GM18511 (cell line): ENCODE measurements at regions not wholly inside any gene's neighbourhood (a gene's known extent, or its start where the extent isn't known, plus 50 kb on each side); places are given as distances from the start of the nearest gene placed in this dataset.
"Not testable (repeated sequence)": the region's sequence is repeated elsewhere in the genome, so short reads cannot be mapped to it uniquely, and the experiment has no call there.

Experiments used
- ATAC-seq: cut with Tn5 transposase; IDR thresholded peaks from one replicate; pipeline ENCODE4 v1.9.1; 2021; ENCODE audit warnings: mild to moderate bottlenecking, moderate library complexity; ENCODE audit not compliant: unreplicated experiment

DNA sequence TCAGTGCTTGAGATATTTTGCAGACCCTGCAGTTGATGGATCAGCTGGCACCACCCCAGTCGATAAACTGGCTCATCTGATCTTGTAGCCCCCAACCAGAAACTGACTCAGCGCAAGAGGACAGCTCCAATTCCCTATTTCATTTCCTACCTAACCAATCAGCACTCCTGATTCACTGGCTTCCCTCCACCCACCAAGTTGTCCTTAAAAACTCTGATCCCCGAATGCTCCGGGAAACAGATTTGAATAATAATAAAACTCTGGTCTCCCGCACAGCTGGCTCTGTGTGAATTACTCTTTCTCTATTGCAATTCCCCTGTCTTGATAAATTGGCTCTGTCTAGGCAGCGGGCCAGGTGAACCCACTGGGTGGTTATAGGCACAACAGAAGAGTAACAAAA, 289.4 kb upstream of the SYT1 start:
- not testable (repeated sequence) for ATAC-seq

DNA sequence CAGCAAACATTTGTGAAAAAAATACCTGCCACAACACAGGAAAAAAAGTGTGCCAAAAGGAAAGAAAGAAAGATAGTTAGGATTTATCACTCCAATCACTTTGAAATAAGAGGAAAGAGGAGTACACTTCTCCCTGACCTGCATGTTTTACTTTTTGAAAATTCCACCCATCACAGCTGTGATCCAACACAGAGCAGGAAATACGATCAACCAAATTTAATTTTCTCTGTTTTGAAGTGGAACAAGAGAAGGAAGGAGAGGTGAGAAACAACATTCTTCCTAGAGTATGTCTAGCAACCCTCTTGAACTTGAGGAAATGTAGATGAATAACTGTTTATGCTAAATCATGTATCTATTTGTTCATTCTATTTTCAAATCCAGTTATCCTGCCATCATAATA, 284.7 kb upstream of the SYT1 start:
- no peak for ATAC-seq

DNA sequence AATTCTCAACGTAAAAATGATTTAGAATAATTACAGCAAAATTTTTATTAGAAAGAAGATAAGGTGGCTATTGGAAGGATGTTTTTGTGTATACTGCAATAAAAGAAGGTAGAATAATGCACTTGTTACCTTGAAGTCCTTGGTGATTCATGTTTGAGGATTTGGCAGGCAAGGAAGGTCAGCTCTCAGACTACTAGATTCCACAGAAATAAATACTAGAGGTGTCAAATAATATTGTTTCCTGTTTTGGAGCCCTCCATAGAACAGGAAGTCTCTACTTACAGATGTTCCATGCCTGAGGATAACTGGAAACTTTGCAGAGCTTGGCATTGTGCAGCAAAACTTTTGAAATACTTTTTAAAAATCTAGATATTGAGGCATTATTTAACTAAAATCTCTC, 284.3 kb upstream of the SYT1 start:
- ATAC-seq = no peak

DNA sequence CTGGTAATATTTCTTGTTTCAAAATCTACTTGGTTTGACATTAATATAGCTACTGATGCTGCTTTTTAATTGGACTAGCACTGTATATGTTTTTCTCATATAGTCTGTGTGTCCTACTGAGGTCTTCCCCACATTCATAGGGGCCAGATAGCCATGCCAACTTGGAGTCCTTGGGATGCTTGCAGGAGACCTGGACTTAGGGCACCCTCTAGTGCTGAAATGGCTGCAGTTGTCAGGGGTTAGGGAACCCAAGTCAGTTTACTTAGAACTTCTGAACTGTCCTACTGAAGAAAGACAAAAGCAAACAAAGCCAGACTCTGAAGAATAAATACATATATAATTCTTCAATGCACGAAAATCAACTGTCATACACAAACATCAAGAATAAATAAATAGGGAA, 279.9 kb upstream of the SYT1 start:
- ATAC-seq = no peak

DNA sequence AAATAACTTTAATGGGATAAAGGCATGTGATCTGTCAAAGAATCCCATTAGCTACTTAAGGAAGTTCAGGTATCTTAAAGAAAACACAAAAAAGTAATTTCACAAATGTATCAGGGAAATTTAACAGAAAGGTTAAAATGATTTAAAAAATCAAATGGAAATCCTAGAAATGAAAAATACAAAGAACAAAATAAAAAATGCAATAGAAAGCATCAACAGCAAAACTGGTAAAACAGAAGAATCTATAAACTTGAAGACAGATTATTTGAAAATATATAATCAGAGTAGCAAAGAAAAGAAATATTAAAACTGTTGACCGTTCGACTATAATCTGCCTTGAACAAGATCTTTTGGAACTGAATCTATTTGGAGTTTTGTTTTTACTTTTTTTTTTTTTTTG, 279.4 kb upstream of the SYT1 start:
- no peak for ATAC-seq

DNA sequence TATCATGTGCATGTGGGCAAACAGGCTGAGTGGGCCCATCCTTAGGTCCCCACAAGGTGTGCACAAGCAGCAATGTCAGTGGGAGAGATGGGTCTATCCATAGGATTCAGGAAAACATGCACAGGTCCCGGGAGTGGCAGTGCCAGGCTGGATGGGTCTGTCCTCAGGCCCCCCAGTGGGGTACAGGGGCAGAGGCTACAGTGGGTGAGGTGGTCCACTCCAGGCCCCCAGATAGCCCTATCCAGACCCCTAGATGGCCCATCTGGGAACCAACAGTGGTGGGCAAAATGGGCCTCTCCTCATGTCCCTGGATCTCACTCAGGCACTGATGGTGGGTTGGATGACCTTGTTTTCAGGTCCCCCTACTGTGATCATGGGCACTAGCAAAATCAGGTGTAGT, 277.8 kb upstream of the SYT1 start:
- ATAC-seq = no peak

DNA sequence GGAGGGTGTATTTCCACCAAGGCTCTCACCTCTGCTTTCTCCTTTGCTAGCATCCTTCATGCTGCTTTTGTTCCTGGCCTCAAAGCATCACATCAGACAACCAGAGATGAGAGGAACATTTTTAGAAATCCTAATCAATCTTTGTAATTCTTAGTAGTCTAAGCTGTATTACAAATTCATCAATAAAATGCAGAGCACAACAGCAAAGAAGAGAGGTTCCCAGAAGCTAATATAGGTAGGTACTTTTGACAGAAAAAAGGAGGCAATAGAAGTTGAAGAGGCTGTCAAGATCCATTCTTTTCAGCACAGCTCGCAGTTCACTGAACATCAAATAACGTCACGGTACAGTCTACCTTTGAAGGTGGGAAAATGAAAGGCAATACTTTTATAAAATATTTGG, 265.2 kb upstream of the SYT1 start:
- no peak for ATAC-seq

DNA sequence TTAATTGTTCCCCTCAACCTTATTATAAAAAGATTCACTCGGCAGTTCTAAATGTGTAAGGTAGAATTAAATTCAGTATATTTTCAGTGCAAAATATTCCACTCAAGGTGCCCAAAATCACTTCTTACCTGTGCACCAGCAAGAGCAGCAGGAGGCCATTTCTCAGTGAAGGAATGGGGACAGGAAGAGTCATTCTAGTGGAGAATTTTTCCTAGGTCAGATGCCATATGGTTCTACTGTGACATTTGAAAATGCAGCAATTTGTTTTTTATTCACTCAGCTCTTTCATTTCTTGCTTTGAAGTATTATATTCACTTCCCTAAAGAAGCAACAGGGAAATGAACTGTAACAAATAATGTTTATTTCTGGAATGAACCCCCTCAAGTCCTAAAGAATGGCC, 264.0 kb upstream of the SYT1 start:
- no peak for ATAC-seq

DNA sequence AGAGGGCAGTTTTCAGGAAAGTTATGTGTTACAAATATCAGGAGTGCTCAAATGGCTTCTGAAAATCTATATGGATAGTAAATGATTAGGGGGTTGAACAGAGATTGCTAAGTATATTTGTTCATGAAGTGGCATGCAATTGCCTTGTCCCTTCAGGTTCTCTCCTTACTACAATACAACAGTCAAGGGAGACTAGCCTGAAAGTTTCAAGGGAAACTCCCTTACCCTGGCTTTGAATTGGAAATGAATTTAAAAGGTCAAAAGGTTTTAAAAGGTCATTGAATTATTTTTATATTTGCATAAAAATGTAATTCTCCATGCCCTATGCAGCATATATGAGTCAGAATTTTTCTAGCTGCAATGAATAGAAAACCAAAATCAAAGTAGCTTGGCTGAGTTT, 253.1 kb upstream of the SYT1 start:
- no peak for ATAC-seq

DNA sequence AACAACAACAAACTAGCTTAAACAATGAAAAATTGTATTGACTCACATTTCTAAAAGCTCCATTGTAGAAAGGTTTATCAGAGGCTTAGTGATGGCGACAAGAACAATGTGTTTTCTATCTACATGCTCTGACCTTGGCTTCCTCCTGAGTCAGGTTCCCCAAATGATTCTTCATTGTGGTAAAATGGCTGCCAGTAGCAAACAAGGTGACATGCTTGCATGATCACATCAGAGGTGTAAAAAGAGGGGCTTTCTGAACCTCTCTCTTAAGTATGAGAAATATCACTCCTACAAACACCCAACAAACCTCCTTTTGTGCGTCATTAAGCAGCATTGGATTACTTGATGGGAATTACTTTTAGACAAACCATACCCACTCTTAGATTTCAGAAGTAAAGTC, 252.4 kb upstream of the SYT1 start:
- ATAC-seq = no peak

DNA sequence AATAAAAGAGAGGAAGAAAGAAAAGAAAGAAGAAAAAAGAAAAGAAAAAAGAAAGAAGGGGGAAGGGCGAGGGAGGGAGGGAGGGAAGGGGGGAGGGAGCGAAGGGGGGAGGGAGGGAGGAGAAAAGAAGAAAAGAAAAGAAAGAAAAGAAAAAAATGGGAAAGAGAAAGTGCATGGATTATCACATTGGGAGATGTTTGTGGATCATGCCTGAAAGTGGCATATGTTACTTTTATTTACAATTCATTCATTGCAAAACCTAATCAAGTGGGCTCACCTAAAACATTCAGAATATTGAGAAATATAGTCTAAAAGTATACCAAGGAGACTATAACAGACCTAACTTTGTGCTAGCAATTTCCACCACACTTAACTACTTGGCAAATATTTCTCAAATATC, 246.9 kb upstream of the SYT1 start:
- ATAC-seq = no peak

DNA sequence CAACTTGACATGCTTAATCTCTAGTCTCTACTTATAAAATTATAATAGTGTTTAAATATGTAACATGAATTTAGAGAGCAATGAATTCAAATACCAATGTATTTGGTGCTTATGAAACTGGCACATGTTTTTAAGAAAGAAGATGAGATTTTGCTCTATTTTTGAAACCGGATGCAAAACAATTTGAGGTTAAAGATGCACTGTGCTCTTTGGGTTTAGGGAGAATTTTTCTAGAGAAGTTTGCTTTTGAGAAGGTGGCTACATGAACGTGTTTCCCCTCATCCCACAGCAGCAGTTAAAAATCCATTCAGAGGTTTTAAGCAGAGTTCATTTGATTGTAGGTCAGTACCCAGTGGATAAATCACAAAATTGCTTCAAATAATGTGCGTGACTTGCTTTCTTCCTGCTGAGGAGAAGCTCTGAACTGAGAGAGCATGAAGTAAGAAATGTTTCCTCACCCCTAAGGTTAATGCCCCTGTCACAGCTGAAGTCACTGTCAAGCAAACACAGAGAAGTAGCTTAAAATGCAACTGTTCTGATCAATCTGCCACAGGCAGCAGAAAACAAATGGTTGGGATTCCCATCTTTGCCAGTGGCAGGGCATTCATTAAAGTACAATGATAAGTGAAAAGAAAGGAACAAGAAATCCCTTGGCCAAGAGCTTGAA, 241.9 kb upstream of the SYT1 start:
- ATAC-seq = no peak

DNA sequence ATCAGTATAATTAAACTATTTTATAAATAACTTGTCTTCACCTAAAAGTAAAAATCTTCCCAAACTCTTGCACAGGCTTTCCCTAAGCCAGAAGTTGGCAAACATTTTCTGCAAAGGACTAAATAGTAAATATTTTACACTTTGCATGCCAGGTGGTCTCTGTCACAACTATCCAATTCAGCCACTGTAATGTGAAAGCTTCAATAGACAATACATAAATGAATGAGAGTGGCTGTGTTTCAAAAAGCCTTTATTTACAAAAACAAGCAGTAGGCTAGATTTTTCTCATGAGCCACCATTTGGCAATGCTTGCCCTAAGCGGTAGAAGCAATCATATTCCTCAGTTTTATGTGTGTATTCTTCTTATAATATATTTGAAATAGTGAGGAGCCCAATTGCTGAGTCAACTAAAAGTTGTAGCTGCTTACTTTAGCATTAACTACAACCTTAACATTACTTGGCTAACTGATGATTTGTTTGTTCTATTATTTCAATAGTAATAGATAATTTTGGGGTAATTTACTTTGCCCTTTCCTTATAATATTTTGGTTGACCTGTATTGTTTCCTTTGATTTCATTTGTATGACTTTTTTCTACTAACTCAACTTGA, 236.0 kb upstream of the SYT1 start:
- no peak for ATAC-seq

DNA sequence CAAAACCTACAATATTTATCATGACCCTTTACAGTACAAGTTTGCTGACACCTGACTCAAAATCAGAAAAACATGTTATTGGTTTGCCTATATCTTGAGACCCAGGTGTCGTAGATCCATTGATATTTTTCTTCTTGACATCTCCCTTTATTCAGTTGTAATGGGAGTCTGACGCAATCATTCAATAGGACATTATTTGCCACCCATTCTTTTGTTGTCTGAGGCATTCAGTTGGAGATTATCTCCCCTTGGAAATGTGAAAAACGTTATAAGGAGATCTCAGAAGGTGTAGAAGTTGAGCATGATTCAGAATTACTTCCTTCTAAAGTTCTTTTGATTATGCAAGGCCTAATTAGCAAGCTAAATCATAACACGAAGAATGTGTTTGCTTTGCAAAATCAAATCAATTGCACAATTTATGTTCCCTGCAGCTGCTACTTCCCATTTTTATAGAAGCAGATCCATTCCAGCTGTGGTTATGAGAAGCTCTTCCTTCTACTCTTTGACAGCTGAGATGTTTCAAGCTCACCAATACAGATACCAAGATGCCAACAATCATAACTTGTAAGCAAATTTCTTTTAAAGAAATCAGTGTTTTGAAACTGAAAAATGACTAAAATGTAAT, 228.2 kb upstream of the SYT1 start:
- ATAC-seq = no peak

DNA sequence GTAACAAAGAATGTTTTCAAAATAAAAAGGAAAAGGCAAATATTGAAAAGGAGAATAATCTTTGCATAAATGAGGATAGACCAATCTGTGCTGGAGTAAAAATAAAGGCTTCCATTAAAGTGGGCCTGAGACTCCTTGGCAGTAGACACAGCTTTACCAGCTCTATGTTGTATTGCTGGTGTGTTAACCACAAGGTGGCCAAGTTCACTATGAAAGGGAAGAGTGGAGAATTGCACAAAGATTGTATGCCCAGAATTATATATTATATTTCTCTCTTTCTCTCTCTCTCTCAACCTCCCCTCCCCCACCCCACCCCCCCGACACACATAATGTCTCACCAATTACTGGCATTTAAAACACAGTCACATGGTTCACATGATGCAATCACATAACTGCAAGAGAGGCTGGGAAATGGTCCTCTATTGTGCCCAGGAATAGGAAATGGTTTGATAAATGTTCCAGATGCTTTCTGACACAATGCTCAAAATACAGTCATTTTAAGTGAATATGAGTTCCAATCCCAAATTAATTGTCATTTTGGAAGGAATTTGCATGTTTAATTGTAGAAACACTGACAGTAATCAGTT, 222.6 kb upstream of the SYT1 start:
- ATAC-seq = no peak

DNA sequence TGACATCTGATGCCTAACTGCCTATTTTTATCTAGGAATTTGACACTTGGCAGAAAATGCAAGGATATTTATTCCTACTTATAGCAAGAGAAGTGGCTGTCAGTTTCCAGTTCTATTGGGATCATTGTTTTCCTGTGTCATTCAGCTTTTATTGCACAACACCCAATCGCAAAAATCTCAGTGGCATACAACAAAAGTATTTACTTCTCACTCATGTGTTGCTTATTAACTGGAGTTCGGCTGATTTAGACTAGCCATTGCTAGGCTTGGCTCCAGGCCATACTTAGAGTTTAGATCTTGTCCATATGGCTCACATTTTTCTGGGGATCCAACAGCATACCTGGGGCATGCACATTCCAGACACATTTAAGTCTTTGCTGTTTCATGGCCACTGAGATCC, 218.6 kb upstream of the SYT1 start:
- ATAC-seq = no peak

DNA sequence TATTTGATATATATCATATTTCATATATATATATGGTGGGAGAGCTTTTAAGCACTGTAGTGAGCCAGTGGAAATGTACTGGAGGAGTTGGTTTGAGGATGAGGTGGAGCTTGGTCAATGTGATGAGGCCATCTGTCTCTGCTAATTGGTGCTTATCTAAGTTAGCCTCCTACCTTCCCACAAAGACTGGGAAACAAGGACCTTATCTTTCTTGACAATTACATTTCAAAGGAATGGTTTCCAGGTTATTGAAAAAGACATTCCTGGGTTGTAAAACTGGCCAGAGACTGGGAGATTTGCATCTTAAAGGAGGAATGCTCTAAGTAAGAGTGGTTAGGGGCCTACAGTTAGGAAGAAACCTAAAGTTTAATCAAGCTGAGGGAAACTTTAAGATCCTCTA, 212.8 kb upstream of the SYT1 start:
- no peak for ATAC-seq

DNA sequence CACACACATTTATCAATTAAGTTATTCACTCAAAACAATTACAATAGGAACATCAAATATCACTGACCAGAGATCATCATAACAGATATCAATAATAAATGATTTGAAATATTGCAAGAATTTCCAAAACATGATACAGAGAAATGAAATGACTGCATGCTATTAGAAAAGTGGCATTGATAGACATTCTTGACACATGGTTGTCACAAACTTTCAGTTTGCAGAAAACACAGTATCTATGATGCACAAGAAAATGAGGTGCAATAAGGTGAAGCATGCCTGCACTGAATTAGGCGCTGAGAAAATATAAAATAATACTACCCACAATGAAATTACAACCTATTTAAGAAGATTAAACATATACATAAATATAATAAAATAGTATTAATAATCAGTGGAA, 198.0 kb upstream of the SYT1 start:
- ATAC-seq = no peak

DNA sequence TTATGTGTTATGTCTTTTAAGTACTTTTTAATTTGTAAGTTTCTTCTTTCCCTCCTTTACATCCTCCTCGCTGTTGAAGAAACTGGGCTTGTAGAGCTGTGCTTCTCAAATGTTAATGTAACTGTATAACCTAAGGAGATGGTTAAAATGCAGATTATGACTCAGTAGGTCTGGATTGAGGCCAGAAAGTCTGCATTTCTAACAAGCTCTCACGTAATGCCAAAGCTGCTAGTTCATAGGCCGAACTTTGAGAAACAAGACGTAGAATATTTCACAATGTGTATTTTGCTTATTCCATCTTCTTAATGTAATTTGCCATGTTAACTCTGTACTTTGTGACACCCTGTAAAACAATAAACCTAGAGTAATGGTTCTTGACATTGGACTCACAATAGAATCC, 193.3 kb upstream of the SYT1 start:
- ATAC-seq = no peak

DNA sequence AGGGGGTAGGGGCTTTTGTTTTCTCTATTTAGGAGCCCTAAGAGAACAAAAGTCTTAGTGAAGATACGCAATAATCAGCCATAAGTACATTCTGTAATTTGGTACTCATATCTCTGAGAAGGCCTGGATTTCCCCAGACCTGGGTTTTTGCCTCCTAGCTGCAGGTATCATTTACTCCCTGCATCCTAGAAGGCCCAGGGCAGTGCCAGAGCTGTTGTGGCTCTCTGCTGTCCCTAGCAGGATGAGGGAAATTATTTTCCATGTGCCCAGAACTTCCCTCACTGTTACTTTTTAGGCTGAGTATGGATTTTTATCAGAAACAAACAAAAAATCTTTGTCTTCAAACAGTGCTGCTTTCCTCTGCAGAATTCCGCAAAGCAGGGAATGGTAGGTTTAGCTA, 192.5 kb upstream of the SYT1 start:
- no peak for ATAC-seq

DNA sequence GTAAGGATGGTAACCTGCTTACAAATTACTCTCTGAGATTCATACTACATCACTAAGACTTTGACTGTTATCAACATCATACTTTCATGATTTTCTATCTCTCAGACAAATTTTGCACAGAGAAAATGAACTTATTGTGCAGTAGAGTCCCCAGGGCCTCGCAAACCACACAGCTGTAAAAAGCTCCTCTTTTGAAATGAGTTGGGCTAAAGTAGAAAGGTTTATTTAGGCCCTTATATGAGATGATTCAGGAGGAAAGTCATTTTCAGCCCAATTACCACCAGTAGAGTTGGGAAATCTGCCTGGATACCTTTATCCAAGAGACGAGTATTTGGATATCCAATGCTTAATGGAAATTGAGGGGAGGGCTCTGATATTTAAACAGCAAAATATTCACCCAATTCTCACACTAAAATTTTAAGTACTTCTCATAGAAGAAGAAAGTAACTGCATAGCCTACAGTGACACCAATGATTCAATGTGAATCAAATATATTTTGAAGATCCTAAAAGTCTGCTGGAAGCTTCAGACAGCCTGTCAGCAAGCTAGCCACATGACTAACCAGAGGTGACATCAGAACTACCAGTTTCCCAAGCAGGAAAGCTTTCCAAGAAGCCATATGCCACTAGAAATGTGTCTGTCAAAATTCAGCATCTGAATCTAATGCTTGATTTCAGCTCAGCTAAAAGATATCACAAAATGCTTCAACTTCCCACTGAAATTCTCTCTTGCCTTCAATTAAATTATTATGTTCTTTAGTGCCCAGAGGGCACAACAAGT, 190.1 kb upstream of the SYT1 start:
- ATAC-seq = no peak

DNA sequence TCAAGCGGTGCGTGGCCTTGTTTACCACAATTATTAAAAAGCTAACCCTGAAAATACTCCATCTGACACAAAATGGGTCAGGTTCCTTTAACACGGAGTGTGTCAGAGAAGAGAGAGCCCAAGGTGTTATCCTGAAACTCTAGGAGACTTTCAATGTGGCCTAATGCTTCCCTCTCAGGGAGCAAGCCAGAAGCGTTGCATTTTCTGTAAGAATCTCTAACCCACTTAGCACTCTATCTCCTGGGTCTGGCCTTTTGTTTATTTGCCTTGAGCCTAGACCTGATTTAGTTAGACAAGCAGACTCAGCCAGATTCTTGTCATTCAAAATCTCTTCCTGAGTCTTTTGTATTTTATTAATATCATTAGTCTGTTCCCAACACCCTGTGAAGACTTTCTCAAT, 184.0 kb upstream of the SYT1 start:
- ATAC-seq = no peak
